ENCODE measurements at regions not wholly inside any gene's neighbourhood (a gene's known extent, or its start where the extent isn't known, plus 50 kb on each side); places are given as distances from the start of the nearest gene placed in this dataset.

DNA sequence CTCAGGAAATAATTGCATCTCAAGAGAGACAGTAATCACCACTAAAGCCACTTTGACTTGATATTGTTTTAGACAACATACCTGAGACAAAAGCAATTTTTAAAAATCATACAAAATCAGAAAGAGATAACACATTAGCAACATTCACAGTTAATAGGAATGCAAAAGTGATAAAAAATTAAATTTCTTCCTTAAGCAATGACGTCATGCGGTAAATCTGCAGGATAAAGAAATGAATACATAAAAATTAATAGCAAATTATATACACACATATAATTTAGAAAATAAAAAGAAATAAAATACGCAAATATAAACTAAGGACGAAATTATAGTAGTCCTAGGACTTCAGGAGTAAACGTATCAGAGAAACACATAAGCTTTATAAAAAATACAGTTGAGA lies 866.5 kb upstream of the PRKX start:
- Histone ChIP-seq H3K9me3 (no peaks in the 10 kb centered on the region), H3K4me1 (ENCODE audit: low read depth) (no peaks in the 10 kb centered on the region), H3K4me3 (no peak overlapping the region), H3K36me3 (ENCODE audit: low read depth) (no peaks in the 10 kb centered on the region)
- no peak for DNase-seq
- TF ChIP-seq, protein P1, sequence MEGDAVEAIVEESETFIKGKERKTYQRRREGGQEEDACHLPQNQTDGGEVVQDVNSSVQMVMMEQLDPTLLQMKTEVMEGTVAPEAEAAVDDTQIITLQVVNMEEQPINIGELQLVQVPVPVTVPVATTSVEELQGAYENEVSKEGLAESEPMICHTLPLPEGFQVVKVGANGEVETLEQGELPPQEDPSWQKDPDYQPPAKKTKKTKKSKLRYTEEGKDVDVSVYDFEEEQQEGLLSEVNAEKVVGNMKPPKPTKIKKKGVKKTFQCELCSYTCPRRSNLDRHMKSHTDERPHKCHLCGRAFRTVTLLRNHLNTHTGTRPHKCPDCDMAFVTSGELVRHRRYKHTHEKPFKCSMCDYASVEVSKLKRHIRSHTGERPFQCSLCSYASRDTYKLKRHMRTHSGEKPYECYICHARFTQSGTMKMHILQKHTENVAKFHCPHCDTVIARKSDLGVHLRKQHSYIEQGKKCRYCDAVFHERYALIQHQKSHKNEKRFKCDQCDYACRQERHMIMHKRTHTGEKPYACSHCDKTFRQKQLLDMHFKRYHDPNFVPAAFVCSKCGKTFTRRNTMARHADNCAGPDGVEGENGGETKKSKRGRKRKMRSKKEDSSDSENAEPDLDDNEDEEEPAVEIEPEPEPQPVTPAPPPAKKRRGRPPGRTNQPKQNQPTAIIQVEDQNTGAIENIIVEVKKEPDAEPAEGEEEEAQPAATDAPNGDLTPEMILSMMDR (IDR thresholded peaks at IDR 0.05), result no peak
- intact Hi-C loops (cut with DNase I, micrococcal nuclease), result no loop called here
- ATAC-seq, result no peak

- Histone ChIP-seq H3K4me1 (ENCODE audit: low read depth) (no peaks in the 10 kb centered on the region), H3K36me3 (ENCODE audit: low read depth) (no peaks in the 10 kb centered on the region), H3K9me3 (no peaks in the 10 kb centered on the region), H3K4me3 (no peak overlapping the region)
- TF ChIP-seq, protein P1 (IDR thresholded peaks at IDR 0.05), result no peak
- DNase-seq (no peak), ATAC-seq (no peak)
- intact Hi-C loops (cut with DNase I, micrococcal nuclease), result no loop called here
Measured at GRCh38 chrX:4579480-4579879, 866.0 kb upstream of the PRKX start.

- intact Hi-C loops (cut with DNase I, micrococcal nuclease), result no loop called here
- TF ChIP-seq, protein P1 (IDR thresholded peaks at IDR 0.05), result no peak
- Histone ChIP-seq H3K4me3 (no peak overlapping the region), H3K36me3 (ENCODE audit: low read depth) (no peaks in the 10 kb centered on the region), H3K4me1 (ENCODE audit: low read depth) (no peaks in the 10 kb centered on the region), H3K9me3 (no peaks in the 10 kb centered on the region)
- DNase-seq (no peak), ATAC-seq (no peak)
Measured at GRCh38 chrX:4572691-4573090, 859.2 kb upstream of the PRKX start.

GRCh38 chrX:4570151-4570550 lies 856.7 kb upstream of the PRKX start:
- no peaks in the 10 kb centered on the region for H3K4me1 ChIP-seq (ENCODE audit: low read depth)
- H3K4me3 ChIP-seq, result no peak overlapping the region
- DNase-seq (no peak), ATAC-seq (no peak)
- no peaks in the 10 kb centered on the region for H3K9me3 ChIP-seq
- TF ChIP-seq, protein P1 (IDR thresholded peaks at IDR 0.05), result no peak
- no peaks in the 10 kb centered on the region for H3K36me3 ChIP-seq (ENCODE audit: low read depth)
- intact Hi-C loops (cut with DNase I, micrococcal nuclease), result no loop called here

DNA sequence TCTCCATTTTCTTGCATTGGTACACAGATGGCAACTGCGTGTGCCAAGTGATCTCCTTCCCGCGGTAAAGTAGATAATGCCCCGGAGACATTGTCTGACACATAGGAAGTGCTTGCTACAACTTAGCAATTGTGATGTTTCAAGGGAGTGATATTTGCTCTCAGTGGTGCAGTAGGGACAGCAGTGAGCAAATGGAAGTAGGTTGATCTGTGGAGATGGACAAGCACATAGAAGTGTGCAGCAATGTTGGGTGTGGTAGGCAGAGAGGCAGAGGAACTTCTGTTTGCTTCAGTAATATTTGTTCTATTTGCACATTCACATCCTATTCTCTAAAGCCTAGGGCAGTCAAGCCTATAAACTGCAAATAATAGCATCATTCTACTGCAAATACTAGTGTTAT lies 846.7 kb upstream of the PRKX start:
- H3K4me3 ChIP-seq, result no peak overlapping the region
- ATAC-seq (no peak), DNase-seq (no peak)
- H3K36me3 ChIP-seq (ENCODE audit: low read depth), result no peaks in the 10 kb centered on the region
- intact Hi-C loops (cut with DNase I, micrococcal nuclease), result no loop called here
- H3K4me1 ChIP-seq (ENCODE audit: low read depth), result no peaks in the 10 kb centered on the region
- H3K9me3 ChIP-seq, result no peaks in the 10 kb centered on the region
- TF ChIP-seq, protein P1 (IDR thresholded peaks at IDR 0.05), result no peak

DNA sequence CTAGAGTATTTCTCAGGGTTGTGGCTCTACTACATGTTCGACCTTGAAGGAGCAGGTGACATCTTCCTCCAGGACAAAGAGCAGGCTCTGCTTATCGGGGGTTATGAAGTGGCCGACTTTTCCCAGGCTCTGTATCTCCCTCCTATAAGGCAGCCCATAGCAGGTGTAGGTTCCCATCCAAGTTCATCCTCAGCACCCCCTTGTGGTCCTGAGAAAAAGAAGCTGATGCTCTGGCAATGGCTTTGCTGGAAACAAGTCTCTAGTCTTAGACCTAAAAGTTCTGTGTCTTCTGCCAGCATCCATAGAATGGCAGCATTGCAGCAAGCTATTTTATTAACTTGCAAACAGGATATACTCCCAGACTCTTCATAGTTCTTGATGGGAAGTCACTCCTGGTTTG lies 836.6 kb upstream of the PRKX start:
- TF ChIP-seq, protein P1 (IDR thresholded peaks at IDR 0.05), result no peak
- no peak for DNase-seq
- Histone ChIP-seq H3K4me1 (ENCODE audit: low read depth) (no peaks in the 10 kb centered on the region), H3K9me3 (no peaks in the 10 kb centered on the region), H3K4me3 (no peak overlapping the region), H3K36me3 (ENCODE audit: low read depth) (no peaks in the 10 kb centered on the region)
- no peak for ATAC-seq
- intact Hi-C loops (cut with DNase I, micrococcal nuclease), result no loop called here

All from mucosa of descending colon (tissue), 3 donors.